HG03103 (cell line): ENCODE measurements at regions not wholly inside any gene's neighbourhood (a gene's known extent, or its start where the extent isn't known, plus 50 kb on each side); places are given as distances from the start of the nearest gene placed in this dataset.

ENCODE experiments used
- ATAC-seq: cut with Tn5 transposase; IDR thresholded peaks from one replicate; pipeline ENCODE4 v1.9.1; 2021; ENCODE audit warnings: low read depth; ENCODE audit not compliant: unreplicated experiment

GRCh38 chr15:95799286-95800200, 531.0 kb upstream of the NR2F2 start:
- no peak for ATAC-seq

GRCh38 chr15:95804484-95804883, 526.0 kb upstream of the NR2F2 start:
- no peak for ATAC-seq

GRCh38 chr15:95812491-95812890, 518.0 kb upstream of the NR2F2 start:
- no peak for ATAC-seq

GRCh38 chr15:95814908-95815307, 515.6 kb upstream of the NR2F2 start:
- ATAC-seq = no peak

GRCh38 chr15:95816591-95816990, 513.9 kb upstream of the NR2F2 start:
- no peak for ATAC-seq

- no peak for ATAC-seq
These were observed 507.5 kb upstream of the NR2F2 start for GRCh38 chr15:95822961-95823360.

- ATAC-seq = no peak
These were observed 505.3 kb upstream of the NR2F2 start for GRCh38 chr15:95825208-95825607.

GRCh38 chr15:95825671-95826411, 504.7 kb upstream of the NR2F2 start:
- ATAC-seq = no peak

GRCh38 chr15:95826412-95827195, 503.9 kb upstream of the NR2F2 start:
- no peak for ATAC-seq

- ATAC-seq = no peak
These were observed 501.4 kb upstream of the NR2F2 start for GRCh38 chr15:95829062-95829461.

- ATAC-seq = no peak
These were observed 500.2 kb upstream of the NR2F2 start for GRCh38 chr15:95830281-95830680.

GRCh38 chr15:95832668-95833067, 497.8 kb upstream of the NR2F2 start:
- ATAC-seq = no peak

GRCh38 chr15:95834028-95834804, 496.3 kb upstream of the NR2F2 start:
- ATAC-seq = no peak

- no peak for ATAC-seq
These were observed 494.0 kb upstream of the NR2F2 start for GRCh38 chr15:95836536-95836935.

- no peak for ATAC-seq
These were observed 493.0 kb upstream of the NR2F2 start for GRCh38 chr15:95837341-95838004.

GRCh38 chr15:95839367-95839782, 491.1 kb upstream of the NR2F2 start:
- no peak for ATAC-seq

GRCh38 chr15:95840004-95840403, 490.5 kb upstream of the NR2F2 start:
- ATAC-seq = no peak

GRCh38 chr15:95840855-95841254, 489.6 kb upstream of the NR2F2 start:
- no peak for ATAC-seq

GRCh38 chr15:95842576-95842975, 487.9 kb upstream of the NR2F2 start:
- no peak for ATAC-seq
